ENCODE measurements at regions not wholly inside any gene's neighbourhood (a gene's known extent, or its start where the extent isn't known, plus 50 kb on each side); places are given as distances from the start of the nearest gene placed in this dataset.

DNA sequence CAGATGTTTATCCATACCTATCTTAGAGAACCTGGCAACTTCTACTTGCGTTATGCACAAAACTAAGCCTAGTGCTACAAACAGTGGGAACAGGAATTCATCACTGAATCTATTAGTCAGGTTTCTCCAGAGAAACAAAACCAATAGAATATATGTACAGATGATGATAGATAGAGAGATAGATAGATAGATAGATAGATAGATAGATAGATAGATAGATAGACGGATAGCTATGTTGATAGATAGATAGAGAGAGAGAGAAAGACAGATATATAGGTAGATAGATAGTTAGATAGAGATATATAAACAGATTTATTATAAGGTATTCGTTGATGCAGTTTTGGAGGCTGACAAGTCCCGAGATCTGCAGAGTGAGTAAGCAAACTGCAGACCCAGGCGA, 495.6 kb downstream of the TMEM114 start:
- TF ChIP-seq POLR2A (IDR thresholded peaks at IDR 0.05; ENCODE audit: low read depth, low read length) = no peak
- TF ChIP-seq TAF1 (IDR thresholded peaks at IDR 0.05; ENCODE audit: low read depth, low read length) = no peak
- TF ChIP-seq POLR2AphosphoS5 (IDR thresholded peaks at IDR 0.05; ENCODE audit: low read depth, low read length) = no peak
- no peak for TF ChIP-seq SPI1 (IDR thresholded peaks at IDR 0.05; ENCODE audit: low read depth, low read length)

Measured in GM12891 (cell line).